ENCODE measurements at regions not wholly inside any gene's neighbourhood (a gene's known extent, or its start where the extent isn't known, plus 50 kb on each side); places are given as distances from the start of the nearest gene placed in this dataset.

DNA sequence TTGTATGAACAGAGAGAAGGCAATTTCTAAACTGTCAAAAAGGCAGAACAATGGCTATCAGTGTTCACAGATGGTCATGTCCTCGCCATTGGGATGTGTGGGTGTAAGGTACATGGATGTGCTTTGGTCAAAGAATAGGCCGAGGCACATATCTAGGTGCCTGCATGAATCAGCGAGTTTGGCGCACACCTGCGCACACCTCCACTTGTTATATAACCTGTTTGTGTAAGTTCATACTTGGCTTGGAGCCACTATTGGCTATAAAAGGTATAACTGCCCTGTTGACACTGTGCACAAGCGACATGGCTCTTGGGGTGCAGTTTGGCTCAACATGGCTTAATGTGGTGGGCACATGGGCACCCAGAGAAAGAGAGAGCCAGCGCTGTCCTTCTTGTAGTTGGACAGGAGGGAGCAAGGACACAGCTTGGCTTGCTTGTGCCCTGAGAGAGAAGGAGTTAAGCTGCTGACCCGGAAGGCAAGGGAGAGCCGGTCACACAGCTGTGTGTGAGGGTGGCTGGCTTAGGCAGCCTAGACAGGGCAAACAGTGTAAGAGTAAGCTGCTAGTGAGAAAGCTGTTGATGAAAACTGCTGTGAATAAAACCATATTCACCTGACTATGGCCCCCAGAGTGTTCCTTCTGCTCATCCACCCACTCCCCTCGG is 499.1 kb downstream of the KCNJ2 start:
- no peak overlapping the region for H2AFZ ChIP-seq (ENCODE audit: low read depth, low read length)
- intact Hi-C loops (cut with micrococcal nuclease), result no loop called here
- dilution Hi-C loops (cut with MboI; ENCODE audit: extremely low pct_ligation_motif_present, low sequenced_read_pairs), result no loop called here
- no peaks in the 10 kb centered on the region for H3K36me3 ChIP-seq (ENCODE audit: control insufficient read depth in 2 of 2, extremely low read depth in 1 of 2, insufficient read depth in 2 of 2, low read length in 2 of 2)
- H3K4me3 ChIP-seq (replicated peaks in 1 of 3; ENCODE audit: insufficient read depth in 1 of 3, low read depth in 1 of 3, low read length in 3 of 3), result no peak overlapping the region
- BruUV-seq (replicated peaks), result no TSS peak
- no peaks in the 10 kb centered on the region for H4K20me1 ChIP-seq (replicated peaks; ENCODE audit: control insufficient read depth, extremely low read depth, insufficient read depth, low read length)
- no peaks in the 10 kb centered on the region for H3K27me3 ChIP-seq (ENCODE audit: control insufficient read depth in 2 of 2, insufficient read depth in 2 of 2, low read length in 2 of 2)
- no peak for TF ChIP-seq GATA2 (IDR thresholded peaks at IDR 0.05; ENCODE audit: insufficient read depth, insufficient read length, low read depth, low read length)
- TF ChIP-seq POLR2AphosphoS5 (IDR thresholded peaks at IDR 0.05; ENCODE audit: insufficient read depth, low read depth, low read length), result no peak
- TF ChIP-seq POLR2A (IDR thresholded peaks at IDR 0.05; ENCODE audit: low read depth, low read length), result no peak
- no peak for TF ChIP-seq EZH2 (IDR thresholded peaks at IDR 0.05; ENCODE audit: borderline replicate concordance, low read depth, low read length, severe bottlenecking)
- TF ChIP-seq FOS (IDR thresholded peaks at IDR 0.05; ENCODE audit: borderline replicate concordance, insufficient read depth, low read length), result no peak
- TF ChIP-seq, protein P1, sequence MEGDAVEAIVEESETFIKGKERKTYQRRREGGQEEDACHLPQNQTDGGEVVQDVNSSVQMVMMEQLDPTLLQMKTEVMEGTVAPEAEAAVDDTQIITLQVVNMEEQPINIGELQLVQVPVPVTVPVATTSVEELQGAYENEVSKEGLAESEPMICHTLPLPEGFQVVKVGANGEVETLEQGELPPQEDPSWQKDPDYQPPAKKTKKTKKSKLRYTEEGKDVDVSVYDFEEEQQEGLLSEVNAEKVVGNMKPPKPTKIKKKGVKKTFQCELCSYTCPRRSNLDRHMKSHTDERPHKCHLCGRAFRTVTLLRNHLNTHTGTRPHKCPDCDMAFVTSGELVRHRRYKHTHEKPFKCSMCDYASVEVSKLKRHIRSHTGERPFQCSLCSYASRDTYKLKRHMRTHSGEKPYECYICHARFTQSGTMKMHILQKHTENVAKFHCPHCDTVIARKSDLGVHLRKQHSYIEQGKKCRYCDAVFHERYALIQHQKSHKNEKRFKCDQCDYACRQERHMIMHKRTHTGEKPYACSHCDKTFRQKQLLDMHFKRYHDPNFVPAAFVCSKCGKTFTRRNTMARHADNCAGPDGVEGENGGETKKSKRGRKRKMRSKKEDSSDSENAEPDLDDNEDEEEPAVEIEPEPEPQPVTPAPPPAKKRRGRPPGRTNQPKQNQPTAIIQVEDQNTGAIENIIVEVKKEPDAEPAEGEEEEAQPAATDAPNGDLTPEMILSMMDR (IDR thresholded peaks at IDR 0.05; ENCODE audit: extremely low read depth in 1 of 2, insufficient read depth in 1 of 2, low read depth in 1 of 2, low read length in 2 of 2), result no peak
- no peak for TF ChIP-seq MAX (IDR thresholded peaks at IDR 0.05; ENCODE audit: insufficient read depth, insufficient read length)
- TF ChIP-seq JUN (IDR thresholded peaks at IDR 0.05; ENCODE audit: borderline replicate concordance, insufficient read depth, insufficient read length, low read depth), result no peak
- TF ChIP-seq MYC (IDR thresholded peaks at IDR 0.05; ENCODE audit: low read depth, low read length), result no peak
- ChIA-PET POLR2A (no interaction called here), CTCF (no interaction called here)
- H3K9me3 ChIP-seq (replicated peaks; ENCODE audit: control insufficient read depth, insufficient read depth, low read length), result no peaks in the 10 kb centered on the region
- DNase-seq (ENCODE audit: low read depth, low spot score), result no peak
- H3K9me1 ChIP-seq (replicated peaks; ENCODE audit: control insufficient read depth, extremely low read depth, insufficient read depth, low read length), result no peaks in the 10 kb centered on the region
- no peaks in the 10 kb centered on the region for H3K4me1 ChIP-seq (ENCODE audit: control insufficient read depth, extremely low read depth, insufficient read depth, low read length)
- no peaks in the 10 kb centered on the region for H3K79me2 ChIP-seq (ENCODE audit: control insufficient read depth, insufficient read depth, low read length)
- FAIRE-seq, result no peak
- no peak overlapping the region for H3K27ac ChIP-seq (ENCODE audit: insufficient read depth, low read depth, low read length)
- no peak overlapping the region for H3K4me2 ChIP-seq (ENCODE audit: insufficient read depth, low read length)
- no peak overlapping the region for H3K9ac ChIP-seq (replicated peaks; ENCODE audit: extremely low read depth, insufficient read depth, low read length)

Measured in endothelial cell of umbilical vein (primary cell).